Testis (tissue), 2 donors: ENCODE measurements at regions not wholly inside any gene's neighbourhood (a gene's known extent, or its start where the extent isn't known, plus 50 kb on each side); places are given as distances from the start of the nearest gene placed in this dataset.

Experiments used
- DNase-seq: peaks from one replicate; pipeline ENCODE4 v3.0.0-alpha.2; 2019
- H3K27ac ChIP-seq, 2 donors: fragments of 200-600 bp; sonication (generic); one replicate each; pipeline ENCODE4 v1.5.1; 2019
- H3K27me3 ChIP-seq: fragments of 200-600 bp; sonication (generic); one replicate; pipeline ENCODE4 v1.5.1; 2019
- H3K36me3 ChIP-seq: fragments of 200-600 bp; sonication (generic); one replicate; pipeline ENCODE4 v1.5.1; 2017; ENCODE audit warnings: low read depth; ENCODE audit errors: missing control alignments
- H3K4me1 ChIP-seq: fragments of 200-600 bp; sonication (generic); one replicate; pipeline ENCODE4 v1.5.1; 2019
- H3K4me3 ChIP-seq, 2 donors: fragments of 200-600 bp; sonication (generic); one replicate each; pipeline ENCODE4 v1.5.1; 2017 to 2019
- H3K9me3 ChIP-seq: fragments of 200-600 bp; sonication (generic); one replicate; pipeline ENCODE4 v1.5.1; 2017
- CTCF ChIP-seq, 3 experiments: fragments of 450-650 bp in 2 of 3; fragments of 200-600 bp in 1 of 3; sonication (generic) in 1 of 3; IDR thresholded peaks; one replicate each; pipeline ENCODE4 v1.5.1; 2016 to 2019; ENCODE audit warnings: antibody characterized with exemption in 3 of 3, mild to moderate bottlenecking in 2 of 3, moderate library complexity in 1 of 3
- POLR2A ChIP-seq: fragments of 450-650 bp; IDR thresholded peaks from one replicate; pipeline ENCODE4 v1.6.1; 2017; ENCODE audit warnings: antibody characterized with exemption, mild to moderate bottlenecking, moderate library complexity
- WGBS, 2 donors: methylation state at CpG; one replicate each; pipeline ENCODE4 v1.1.5; 2018; 5-methylcytosine and 5-hydroxymethylcytosine counted together
- intact Hi-C: fragments of 100-400 bp; cut with DNase I; formaldehyde crosslinking; loops from one replicate; pipeline ENCODE4 v1.15.1; 2023; ENCODE audit warnings: low total_unique reads

- H3K4me1 ChIP-seq = no peaks in the 10 kb centered on the region
- intact Hi-C loops = no loop called here
- 82 to 87% methylated on average over 3 of the region's 3 CpGs for WGBS, 2 donors
Measured at GRCh38 chr11:11192541-11192940, 160.5 kb downstream of the CSNK2A3 start.

GRCh38 chr11:11189506-11189905 is 163.5 kb downstream of the CSNK2A3 start:
- H3K9me3 ChIP-seq = no peaks in the 10 kb centered on the region
- no peaks in the 10 kb centered on the region for H3K27me3 ChIP-seq
- no peaks in the 10 kb centered on the region for H3K36me3 ChIP-seq
- intact Hi-C loops = no loop called here
- 47 to 64% methylated on average over 2 to 3 of the region's 3 CpGs for WGBS, 2 donors
- no peak overlapping the region for H3K27ac ChIP-seq
- no peak for DNase-seq
- TF ChIP-seq CTCF (IDR thresholded peaks at IDR 0.05) (no peak), POLR2A (no peak)
- no peaks in the 10 kb centered on the region for H3K4me1 ChIP-seq
- H3K4me3 ChIP-seq = no peak overlapping the region

More at GRCh38 chr11:11192541-11192940, 160.5 kb downstream of the CSNK2A3 start:
- no peak for DNase-seq
- TF ChIP-seq CTCF (IDR thresholded peaks at IDR 0.05) = no peak
- TF ChIP-seq POLR2A = no peak
- no peak overlapping the region for H3K4me3 ChIP-seq
- no peaks in the 10 kb centered on the region for H3K36me3 ChIP-seq
- no peak overlapping the region for H3K27ac ChIP-seq
- no peaks in the 10 kb centered on the region for H3K27me3 ChIP-seq
- no peaks in the 10 kb centered on the region for H3K9me3 ChIP-seq

GRCh38 chr11:11186249-11186648 is 166.8 kb downstream of the CSNK2A3 start:
- DNase-seq = no peak
- 94 to 95% methylated on average over 5 of the region's 5 CpGs for WGBS, 2 donors
- Histone ChIP-seq H3K36me3 (no peaks in the 10 kb centered on the region), H3K9me3 (no peaks in the 10 kb centered on the region), H3K4me3 (no peak overlapping the region), H3K27me3 (no peaks in the 10 kb centered on the region), H3K4me1 (no peaks in the 10 kb centered on the region), H3K27ac (no peak overlapping the region)
- intact Hi-C loops = no loop called here
- TF ChIP-seq CTCF (IDR thresholded peaks at IDR 0.05) = no peak
- TF ChIP-seq POLR2A = no peak

- intact Hi-C loops = no loop called here
- Histone ChIP-seq H3K36me3 (no peaks in the 10 kb centered on the region), H3K27ac (no peak overlapping the region), H3K4me3 (no peak overlapping the region), H3K4me1 (no peaks in the 10 kb centered on the region), H3K9me3 (no peaks in the 10 kb centered on the region), H3K27me3 (no peaks in the 10 kb centered on the region)
- TF ChIP-seq POLR2A = no peak
- TF ChIP-seq CTCF (IDR thresholded peaks at IDR 0.05) = no peak
- no peak for DNase-seq
- WGBS, 2 donors = 65 to 70% methylated on average over 14 of the region's 14 CpGs
Measured at GRCh38 chr11:11182261-11182660, 170.8 kb downstream of the CSNK2A3 start.
